Activated CD8-positive, alpha-beta memory T cell treated with anti-CD3 and anti-CD28 coated beads, Interleukin-2, amount 50 U/mL, for 48 hours (primary cell): ENCODE measurements at regions not wholly inside any gene's neighbourhood (a gene's known extent, or its start where the extent isn't known, plus 50 kb on each side); places are given as distances from the start of the nearest gene placed in this dataset.

Source experiments
- DNase-seq: peaks from one replicate; pipeline ENCODE4 v3.0.0-alpha.2; 2020

GRCh38 chr20:39269493-39270217 is 307.5 kb downstream of the DHX35 start:
- DNase-seq = no peak

- DNase-seq = peak; percentile 77
These were observed 306.9 kb downstream of the DHX35 start for GRCh38 chr20:39268981-39269461.

GRCh38 chr20:39268491-39268951 is 306.4 kb downstream of the DHX35 start:
- no peak for DNase-seq

GRCh38 chr20:39266989-39267388 is 304.8 kb downstream of the DHX35 start:
- no peak for DNase-seq

- DNase-seq = peak; percentile 77
These were observed 302.5 kb downstream of the DHX35 start for GRCh38 chr20:39264506-39265172.

- no peak for DNase-seq
These were observed 300.9 kb downstream of the DHX35 start for GRCh38 chr20:39263076-39263475.

- DNase-seq = no peak
These were observed 297.7 kb downstream of the DHX35 start for GRCh38 chr20:39259808-39260207.

GRCh38 chr20:39259010-39259803 is 297.1 kb downstream of the DHX35 start:
- DNase-seq = no peak

- DNase-seq = no peak
These were observed 296.1 kb downstream of the DHX35 start for GRCh38 chr20:39258253-39258652.

GRCh38 chr20:39253051-39253755 is 291.1 kb downstream of the DHX35 start:
- no peak for DNase-seq

- no peak for DNase-seq
These were observed 289.9 kb downstream of the DHX35 start for GRCh38 chr20:39252035-39252434.

- no peak for DNase-seq
These were observed 287.7 kb downstream of the DHX35 start for GRCh38 chr20:39249798-39250197.

- DNase-seq = no peak
These were observed 286.8 kb downstream of the DHX35 start for GRCh38 chr20:39248862-39249485.

GRCh38 chr20:39248171-39248861 is 286.2 kb downstream of the DHX35 start:
- no peak for DNase-seq

GRCh38 chr20:39246436-39246835 is 284.3 kb downstream of the DHX35 start:
- DNase-seq = no peak

GRCh38 chr20:39245685-39246311 is 283.7 kb downstream of the DHX35 start:
- DNase-seq = no peak

GRCh38 chr20:39243962-39244361 is 281.8 kb downstream of the DHX35 start:
- DNase-seq = no peak

- no peak for DNase-seq
These were observed 280.5 kb downstream of the DHX35 start for GRCh38 chr20:39242614-39243013.

GRCh38 chr20:39234520-39235095 is 272.5 kb downstream of the DHX35 start:
- no peak for DNase-seq

- no peak for DNase-seq
These were observed 271.6 kb downstream of the DHX35 start for GRCh38 chr20:39233755-39234154.

GRCh38 chr20:39227416-39227815 is 265.3 kb downstream of the DHX35 start:
- DNase-seq = no peak
